Osteoblast (primary cell): ENCODE measurements at regions not wholly inside any gene's neighbourhood (a gene's known extent, or its start where the extent isn't known, plus 50 kb on each side); places are given as distances from the start of the nearest gene placed in this dataset.

Experiments used
- DNase-seq: peaks from one replicate; pipeline ENCODE4 v3.0.0; 2011; ENCODE audit warnings: low spot score, mixed read lengths; ENCODE audit not compliant: insufficient read length; ENCODE audit errors: missing footprints
- H2AFZ ChIP-seq: 2 replicates; pipeline ENCODE4 v1.6.0; 2011; ENCODE audit warnings: mild to moderate bottlenecking, low read length
- H3K27ac ChIP-seq: 2 replicates; pipeline ENCODE4 v1.5.1; 2011; ENCODE audit warnings: mild to moderate bottlenecking, low read depth, low read length, moderate library complexity
- H3K27me3 ChIP-seq: 2 replicates; pipeline ENCODE4 v1.6.0; 2012; ENCODE audit warnings: mild to moderate bottlenecking, control low read depth, inconsistent platforms, low read length, moderate library complexity; ENCODE audit not compliant: insufficient read depth
- H3K36me3 ChIP-seq: 2 replicates; pipeline ENCODE4 v1.5.1; 2011; ENCODE audit warnings: mild to moderate bottlenecking, low read length, control low read depth, moderate library complexity; ENCODE audit not compliant: insufficient read depth
- H3K4me1 ChIP-seq: 2 replicates; pipeline ENCODE4 v1.5.1; 2011; ENCODE audit warnings: mild to moderate bottlenecking, low read length, control low read depth, moderate library complexity; ENCODE audit not compliant: insufficient read depth
- H3K4me2 ChIP-seq: 2 replicates; pipeline ENCODE4 v1.6.0; 2011; ENCODE audit warnings: mild to moderate bottlenecking, low read length; ENCODE audit not compliant: insufficient read depth
- H3K4me3 ChIP-seq: fragments of 200-600 bp; sonication (generic); 3 replicates; pipeline ENCODE4 v1.5.1; 2012; ENCODE audit warnings: mild to moderate bottlenecking, low read length, inconsistent platforms; ENCODE audit not compliant: insufficient read depth
- H3K79me2 ChIP-seq: 2 replicates; pipeline ENCODE4 v1.6.0; 2012; ENCODE audit warnings: mild to moderate bottlenecking, low read length, control low read depth, inconsistent platforms; ENCODE audit not compliant: insufficient read depth
- H3K9me3 ChIP-seq: 2 replicates; pipeline ENCODE4 v1.5.1; 2011; ENCODE audit warnings: low read depth, low read length, control low read depth
- H4K20me1 ChIP-seq: 2 replicates; pipeline ENCODE4 v1.6.0; 2012; ENCODE audit warnings: mild to moderate bottlenecking, low read length, control low read depth; ENCODE audit not compliant: insufficient read depth
- CTCF ChIP-seq: IDR thresholded peaks from 2 replicates; pipeline ENCODE4 v1.5.1; 2011; ENCODE audit warnings: mild to moderate bottlenecking, low read depth, low read length, moderate library complexity; ENCODE audit errors: extremely low read depth

DNA sequence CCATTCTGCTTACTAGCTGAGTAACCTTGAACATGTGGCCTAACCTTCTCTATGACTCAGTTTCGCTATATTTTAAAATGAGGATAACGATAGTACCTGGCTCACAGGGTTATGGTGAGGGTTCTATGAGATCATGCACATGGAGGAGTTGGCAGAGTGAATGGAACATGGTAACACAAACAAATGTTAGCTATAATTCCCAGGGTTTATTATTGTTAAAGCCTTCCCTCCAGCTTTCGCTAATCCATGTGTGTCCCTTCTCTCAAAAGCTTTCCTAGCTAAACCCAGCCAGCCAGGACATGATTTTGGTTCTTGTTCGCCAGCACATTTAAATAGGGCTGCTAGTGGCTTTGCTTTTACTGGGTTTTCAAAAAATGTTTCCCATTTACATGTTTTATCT lies 361.0 kb upstream of the NFE2L3 start:
- Histone ChIP-seq H3K27ac (no peak overlapping the region), H3K4me1 (no peaks in the 10 kb centered on the region), H3K79me2 (no peaks in the 10 kb centered on the region), H3K4me2 (no peak overlapping the region), H3K36me3 (no peaks in the 10 kb centered on the region), H3K4me3 (no peak overlapping the region), H4K20me1 (no peaks in the 10 kb centered on the region), H3K9me3 (no peaks in the 10 kb centered on the region), H3K27me3 (no peaks in the 10 kb centered on the region), H2AFZ (no peak overlapping the region)
- no peak for DNase-seq
- TF ChIP-seq CTCF: no peak

DNA sequence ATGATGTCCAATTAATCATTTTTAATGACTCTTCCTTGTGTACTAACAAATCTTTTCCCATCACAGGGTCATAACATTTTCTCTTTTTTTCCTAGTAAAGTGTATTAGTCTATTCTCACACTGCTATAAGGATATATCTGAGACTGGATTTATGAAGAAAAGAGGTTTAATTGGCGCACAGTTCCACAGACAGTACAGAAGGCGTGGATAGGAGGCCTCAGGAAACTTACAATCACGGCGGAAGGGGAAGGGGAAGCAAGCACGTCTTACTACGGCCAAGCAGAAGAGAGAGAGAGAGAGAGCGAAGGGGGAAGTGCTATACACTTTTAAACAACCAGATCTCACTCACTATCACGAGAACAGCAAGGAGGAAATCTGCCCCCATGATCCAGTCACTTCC lies 359.4 kb upstream of the NFE2L3 start:
- Histone ChIP-seq H3K79me2 (no peaks in the 10 kb centered on the region), H3K4me3 (no peak overlapping the region), H3K27ac (no peak overlapping the region), H4K20me1 (no peaks in the 10 kb centered on the region), H2AFZ (no peak overlapping the region), H3K9me3 (no peaks in the 10 kb centered on the region), H3K27me3 (no peaks in the 10 kb centered on the region), H3K4me2 (no peak overlapping the region), H3K4me1 (no peaks in the 10 kb centered on the region), H3K36me3 (no peaks in the 10 kb centered on the region)
- no peak for TF ChIP-seq CTCF
- no peak for DNase-seq

- Histone ChIP-seq H2AFZ (peak overlapping the region; percentile 63), H3K79me2 (no peaks in the 10 kb centered on the region), H3K4me3 (peak overlapping the region; percentile 28), H3K9me3 (no peaks in the 10 kb centered on the region), H3K27ac (no peak overlapping the region), H3K27me3 (no peaks in the 10 kb centered on the region), H3K4me1 (no peaks in the 10 kb centered on the region), H3K36me3 (no peaks in the 10 kb centered on the region), H3K4me2 (peak overlapping the region; percentile 68), H4K20me1 (no peaks in the 10 kb centered on the region)
- DNase-seq: peak; percentile 76
- TF ChIP-seq CTCF: no peak
Measured at GRCh38 chr7:25795824-25796235, 356.2 kb upstream of the NFE2L3 start.

- Histone ChIP-seq H2AFZ (no peak overlapping the region), H4K20me1 (no peaks in the 10 kb centered on the region), H3K27ac (no peak overlapping the region), H3K4me3 (no peak overlapping the region), H3K79me2 (no peaks in the 10 kb centered on the region), H3K9me3 (no peaks in the 10 kb centered on the region), H3K4me2 (no peak overlapping the region), H3K27me3 (no peaks in the 10 kb centered on the region), H3K4me1 (no peaks in the 10 kb centered on the region), H3K36me3 (no peaks in the 10 kb centered on the region)
- no peak for TF ChIP-seq CTCF
- DNase-seq: no peak
Measured at GRCh38 chr7:25798344-25798743, 353.7 kb upstream of the NFE2L3 start.
